HG03460 (cell line): ENCODE measurements at regions not wholly inside any gene's neighbourhood (a gene's known extent, or its start where the extent isn't known, plus 50 kb on each side); places are given as distances from the start of the nearest gene placed in this dataset.

Source experiments
- ATAC-seq: cut with Tn5 transposase; IDR thresholded peaks from one replicate; pipeline ENCODE4 v1.9.1; 2021; ENCODE audit not compliant: unreplicated experiment

DNA sequence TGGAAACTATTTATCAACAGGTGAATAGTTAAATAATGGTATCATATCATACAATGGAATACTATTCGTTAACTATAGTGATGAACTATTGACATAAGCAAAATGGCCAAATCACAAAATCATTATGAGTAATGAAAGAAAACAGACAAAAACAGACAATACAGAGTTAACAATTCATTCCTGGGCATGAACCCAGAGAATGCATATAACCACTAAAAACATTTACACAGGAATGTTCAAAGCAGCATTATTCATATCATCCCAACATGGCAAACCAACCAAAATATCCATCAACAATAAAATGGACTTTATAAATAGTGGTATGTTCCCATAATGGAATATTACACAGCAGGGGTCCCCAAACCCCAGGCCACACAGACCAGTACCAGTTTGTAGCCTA lies 131.2 kb upstream of the CYP1B1 start:
- no peak for ATAC-seq

DNA sequence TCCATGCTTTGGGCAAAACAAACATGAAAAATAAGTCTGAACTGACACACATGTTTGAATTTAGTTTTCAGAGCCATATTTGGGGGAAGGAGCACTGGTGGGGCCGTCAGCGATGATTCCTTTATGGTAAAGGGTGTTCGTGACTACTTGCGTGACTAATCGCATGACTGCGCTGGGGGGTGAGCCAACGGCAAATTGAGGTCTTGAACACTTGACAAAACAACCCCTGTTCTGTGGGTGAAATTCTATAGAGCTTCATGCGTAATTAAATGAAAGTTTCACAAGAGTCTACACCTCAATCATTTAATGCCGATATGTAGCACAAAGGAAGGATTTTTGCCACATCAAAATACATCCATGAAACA lies 127.5 kb upstream of the CYP1B1 start:
- ATAC-seq = no peak

DNA sequence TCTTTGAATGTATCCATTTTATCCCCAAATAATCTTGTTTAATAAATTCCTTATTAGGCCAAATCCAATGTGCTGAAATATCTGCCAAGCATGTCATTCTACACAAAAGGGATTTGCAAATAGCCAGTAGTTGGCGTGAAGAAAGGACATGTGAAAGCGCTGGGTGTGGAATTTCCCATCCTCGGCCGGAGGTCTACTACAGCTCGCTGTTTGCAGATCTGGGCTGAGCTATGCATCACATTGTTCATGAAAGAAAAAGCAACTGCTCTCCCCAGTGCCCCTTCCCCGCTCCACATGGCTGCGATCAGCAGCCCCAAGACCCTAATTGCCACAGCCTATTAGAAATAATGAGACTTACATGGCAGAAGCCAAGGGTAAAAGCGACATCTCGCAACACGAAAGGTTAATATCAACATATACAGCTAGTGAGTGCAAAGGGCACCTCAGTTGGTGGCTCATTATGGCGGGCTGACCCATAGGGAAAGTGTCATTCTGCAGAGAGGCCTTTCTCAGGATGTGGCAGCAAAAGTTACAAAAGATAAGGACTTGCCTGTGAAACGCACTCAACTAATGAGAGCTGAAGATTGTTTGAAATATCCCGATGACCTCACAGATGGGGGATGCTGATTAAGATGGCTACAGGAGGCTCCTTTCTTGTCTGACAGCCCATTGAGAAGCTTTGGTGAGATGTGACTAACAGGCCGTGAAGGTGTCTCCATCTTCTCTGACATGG lies 126.9 kb upstream of the CYP1B1 start:
- no peak for ATAC-seq

DNA sequence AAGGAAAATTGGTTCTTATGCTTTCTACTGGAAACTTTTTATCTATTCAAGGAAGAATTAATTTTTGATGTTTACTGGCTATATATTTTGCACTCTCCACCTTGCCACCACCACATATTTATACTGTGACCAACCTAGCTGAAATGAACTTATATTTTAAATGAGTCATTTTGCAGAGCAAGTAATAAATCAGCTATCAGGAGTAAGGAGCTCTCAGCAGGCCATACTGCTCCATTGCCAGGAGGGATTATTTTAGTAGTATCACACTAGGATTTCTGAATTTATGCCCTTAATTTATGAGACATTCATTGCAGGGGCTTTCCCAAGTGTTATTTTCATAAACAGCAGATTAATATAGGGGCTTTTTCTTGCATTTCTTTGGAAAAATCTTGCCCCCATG lies 125.8 kb upstream of the CYP1B1 start:
- ATAC-seq = no peak

DNA sequence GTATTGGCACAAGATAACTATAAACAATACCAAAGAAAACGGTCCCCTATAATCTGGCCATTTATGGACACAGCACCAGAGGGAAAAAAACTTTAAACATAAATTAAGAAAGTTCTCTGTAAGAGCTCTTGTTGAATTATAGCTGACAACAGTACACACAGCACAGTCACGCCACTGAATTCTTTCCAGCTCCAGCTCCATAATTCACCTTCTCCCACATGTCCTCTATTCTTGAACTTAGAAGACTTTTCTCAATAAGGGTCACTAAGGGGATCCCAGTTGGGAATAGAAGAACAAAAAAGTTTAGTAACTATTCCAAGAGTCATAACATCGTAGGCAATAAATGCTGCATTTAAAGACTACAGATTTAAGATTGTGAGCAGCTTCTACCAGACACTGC lies 124.6 kb upstream of the CYP1B1 start:
- no peak for ATAC-seq

DNA sequence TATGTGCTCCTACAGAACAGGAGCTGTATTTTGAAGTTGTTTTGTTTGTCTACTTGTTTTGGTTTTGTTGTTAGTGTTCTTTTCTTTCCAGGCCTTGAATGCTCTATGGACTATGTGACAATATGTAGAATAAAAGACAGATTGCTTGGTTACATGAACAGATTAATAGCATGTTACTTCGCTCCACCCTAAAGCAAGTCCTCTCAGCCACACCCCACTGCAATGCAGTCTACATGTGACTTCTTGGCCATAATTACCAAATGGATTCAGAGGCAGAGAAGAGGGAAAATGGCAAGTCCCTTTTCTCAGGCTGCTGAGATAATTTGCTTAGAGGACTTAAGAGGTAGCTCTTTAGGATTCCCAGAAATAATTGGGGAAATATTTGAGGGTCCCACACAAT lies 123.2 kb upstream of the CYP1B1 start:
- ATAC-seq = no peak

DNA sequence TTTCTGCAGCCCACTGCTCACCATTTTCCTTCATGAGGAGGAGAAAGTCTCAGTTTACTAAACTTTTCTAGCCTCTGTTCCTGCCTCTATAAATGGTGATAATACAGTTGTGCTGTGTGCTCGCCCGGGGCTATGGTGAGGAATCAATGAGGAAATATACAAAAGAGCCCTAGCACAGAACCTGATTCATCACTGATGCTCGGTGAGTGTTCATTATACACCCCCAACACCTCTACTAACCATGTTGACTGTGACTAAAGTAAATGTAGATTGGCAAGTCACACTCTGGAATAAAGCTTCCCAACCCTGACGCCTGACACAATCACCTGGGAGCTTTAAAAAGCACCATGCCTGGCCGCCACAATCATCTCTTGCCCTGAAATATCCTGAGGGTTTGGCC lies 118.8 kb upstream of the CYP1B1 start:
- ATAC-seq = no peak

DNA sequence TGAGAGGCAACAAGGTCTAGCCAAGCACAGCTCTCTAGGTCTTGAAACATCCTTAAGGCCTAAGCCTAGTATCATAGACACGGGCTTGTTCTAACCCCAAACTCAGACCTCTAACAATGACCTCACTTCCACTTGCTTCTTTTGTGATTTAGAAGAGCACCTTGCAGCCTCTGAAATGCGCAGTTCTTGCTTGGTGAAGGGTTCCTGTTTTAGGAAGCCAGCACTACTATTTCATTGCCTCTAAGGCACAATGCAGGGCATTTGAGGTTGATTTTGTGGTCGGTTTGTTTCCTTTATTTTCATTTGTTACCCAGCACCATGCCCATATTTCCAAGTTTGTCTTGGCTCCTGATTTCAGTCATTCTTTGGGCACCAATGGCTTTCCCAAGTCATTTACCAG lies 117.0 kb upstream of the CYP1B1 start:
- no peak for ATAC-seq

DNA sequence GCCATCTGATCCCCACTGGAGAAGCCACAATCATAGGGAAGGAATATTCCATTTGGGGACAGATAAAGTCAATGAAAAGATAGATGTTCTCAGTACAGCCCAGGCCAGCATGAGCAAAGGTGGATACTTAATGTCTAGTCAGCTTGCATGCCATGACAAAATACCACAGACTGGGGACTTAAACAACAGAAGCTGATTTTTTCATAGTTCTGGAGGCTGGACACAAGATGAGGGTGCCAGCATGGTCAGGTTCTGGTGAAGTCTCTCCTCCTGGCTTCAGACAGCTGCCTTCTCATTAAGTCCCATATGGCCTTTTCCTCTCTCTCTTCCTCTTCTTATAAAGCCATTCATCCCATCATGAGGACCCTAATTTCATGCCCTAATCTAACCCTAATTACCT lies 116.1 kb upstream of the CYP1B1 start:
- no peak for ATAC-seq

DNA sequence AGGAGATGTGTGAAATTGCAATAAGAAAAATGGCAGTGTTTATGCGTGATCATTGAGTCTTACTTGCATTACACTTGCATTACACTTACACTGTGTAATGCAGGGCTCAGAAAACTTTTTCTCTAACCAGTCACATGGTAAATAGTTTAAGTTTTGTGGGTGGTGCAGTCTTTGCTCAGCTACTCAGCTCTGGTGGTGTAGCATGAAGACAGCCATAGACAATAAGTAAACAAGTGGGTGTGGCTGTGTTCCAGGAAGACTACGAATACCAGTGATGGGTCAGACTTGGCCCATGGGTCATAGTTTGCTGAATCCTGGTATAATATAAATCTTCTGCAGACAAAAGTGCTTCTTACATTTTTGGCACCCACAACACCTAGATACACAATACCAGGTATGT lies 115.6 kb upstream of the CYP1B1 start:
- ATAC-seq = no peak

DNA sequence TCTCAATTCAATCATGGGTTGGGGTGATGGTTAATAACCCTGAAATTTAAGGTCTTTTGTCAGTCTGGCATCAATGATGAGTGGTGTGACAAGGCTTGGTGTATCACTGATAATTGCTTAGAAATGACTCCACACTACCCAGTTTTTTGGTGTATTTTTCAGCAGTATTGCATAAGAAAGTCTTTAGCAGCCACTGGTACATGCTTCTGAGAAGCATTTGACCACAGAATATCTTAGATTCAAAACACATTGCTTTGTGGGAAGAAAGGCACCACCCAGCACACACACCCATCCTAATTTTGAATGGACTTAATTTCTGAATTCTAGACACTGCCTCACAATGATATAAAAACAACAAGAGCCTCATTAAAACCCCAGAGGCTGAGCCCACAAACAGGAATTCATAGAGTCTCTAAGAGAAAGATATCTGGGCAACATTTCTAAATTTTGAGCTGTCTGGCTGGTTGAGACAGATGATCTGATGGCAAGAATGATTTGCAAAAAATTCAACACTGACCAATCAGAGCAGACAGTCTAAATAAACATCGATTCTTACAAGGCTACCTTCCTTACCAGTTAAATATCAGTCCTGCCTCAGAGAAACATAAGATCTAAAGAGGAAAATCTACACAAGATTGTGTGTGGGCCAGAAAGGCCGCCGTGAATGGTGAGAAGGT lies 114.7 kb upstream of the CYP1B1 start:
- ATAC-seq = no peak

DNA sequence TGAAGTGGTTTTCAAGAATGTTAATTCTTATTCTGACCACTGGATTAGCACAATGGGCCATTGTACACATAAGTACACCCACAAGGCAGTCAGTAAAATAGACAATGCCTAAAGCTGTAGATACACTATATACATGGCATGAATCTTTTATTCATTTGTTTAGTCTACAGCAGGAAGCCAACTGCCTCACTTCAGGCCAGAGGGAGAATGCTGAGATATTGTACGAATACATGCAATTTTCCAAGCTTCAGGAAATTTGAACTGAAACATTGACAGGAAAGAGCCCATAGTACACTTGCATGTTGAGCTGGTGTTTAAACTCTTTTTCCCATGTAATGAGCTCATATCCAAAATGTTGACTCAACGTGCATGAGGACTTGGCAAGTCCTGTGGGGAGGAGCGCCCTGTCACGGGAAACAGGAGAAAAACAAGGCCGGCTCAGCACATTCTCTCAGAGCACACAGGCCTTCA lies 111.6 kb upstream of the CYP1B1 start:
- ATAC-seq = no peak

DNA sequence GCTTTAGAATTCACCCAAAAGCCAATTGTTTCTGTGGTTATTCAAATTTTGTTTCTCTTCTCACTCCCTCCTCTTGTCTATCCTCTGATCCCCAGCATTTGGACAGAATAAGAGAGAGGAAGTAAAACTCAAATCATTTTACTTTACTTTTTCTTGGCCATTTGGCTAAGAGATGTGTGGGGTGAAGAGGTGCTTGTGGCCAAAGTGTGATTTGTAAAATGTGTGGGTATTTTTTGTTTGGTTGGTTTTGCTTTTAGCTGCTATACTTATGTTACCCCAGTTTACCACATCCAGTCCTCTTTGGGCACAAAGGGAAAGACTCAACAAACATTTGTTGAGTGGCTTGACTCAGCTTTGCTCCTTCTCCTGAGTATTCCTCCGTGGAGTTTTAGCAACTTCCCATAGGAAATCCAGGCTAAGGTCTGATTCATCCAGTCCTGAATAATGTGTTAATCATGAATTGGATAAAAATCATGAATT lies 109.1 kb upstream of the CYP1B1 start:
- peak; percentile 97 for ATAC-seq

DNA sequence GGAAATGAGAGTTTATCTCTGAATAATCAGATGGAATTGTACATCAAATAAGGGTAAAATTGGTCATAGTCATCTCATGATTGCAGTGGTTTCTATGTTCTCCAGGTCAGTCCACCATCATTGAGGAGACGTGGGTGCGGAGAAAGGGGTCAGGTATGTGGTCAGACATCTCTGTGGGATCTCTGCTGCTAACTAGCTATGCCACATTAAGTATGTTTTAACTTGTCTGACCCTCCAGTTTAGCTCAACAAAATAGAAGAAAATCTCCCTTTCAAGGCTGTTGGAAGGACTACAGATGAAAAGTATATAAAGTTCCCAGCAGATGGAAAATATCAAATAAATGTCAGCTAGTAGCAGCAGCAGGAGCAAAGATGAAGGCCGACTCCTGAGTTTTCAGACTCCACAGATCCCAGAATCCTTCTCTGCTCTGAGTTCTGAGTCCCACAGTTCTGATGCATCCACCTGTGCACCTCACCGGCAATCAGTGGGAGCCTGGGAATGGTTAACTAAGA lies 106.6 kb upstream of the CYP1B1 start:
- no peak for ATAC-seq

DNA sequence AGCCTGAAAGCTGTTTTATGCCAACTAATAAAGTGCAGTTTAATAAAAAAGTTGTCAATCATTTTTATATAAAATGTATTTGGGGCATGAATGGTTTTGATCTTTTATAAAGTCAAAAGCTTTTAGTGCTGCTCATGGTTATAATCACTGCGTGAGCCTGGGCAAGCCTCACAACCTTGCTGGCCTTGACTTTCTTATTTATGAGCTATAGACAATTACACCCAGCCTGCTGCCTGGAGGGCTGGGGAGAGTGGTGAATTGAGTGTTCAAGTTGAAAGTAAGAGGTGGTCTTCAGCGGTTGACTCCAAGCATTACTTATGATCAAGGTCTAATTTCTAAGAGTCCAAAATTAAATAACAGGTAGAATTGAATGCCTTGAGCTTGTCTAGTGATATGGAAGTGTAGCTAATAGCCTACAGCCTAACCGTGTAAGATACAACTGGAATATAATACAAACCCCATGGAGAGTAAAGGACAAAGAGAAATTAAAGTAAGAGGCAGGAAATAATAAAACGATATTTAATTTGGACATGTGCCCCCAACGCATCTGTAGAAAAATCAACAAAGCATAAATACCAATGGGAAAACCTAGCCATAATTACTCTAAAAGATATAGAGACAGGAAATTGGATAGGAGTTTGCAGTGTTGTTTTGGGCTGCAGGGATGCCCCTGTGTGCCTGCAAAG lies 106.0 kb upstream of the CYP1B1 start:
- no peak for ATAC-seq

DNA sequence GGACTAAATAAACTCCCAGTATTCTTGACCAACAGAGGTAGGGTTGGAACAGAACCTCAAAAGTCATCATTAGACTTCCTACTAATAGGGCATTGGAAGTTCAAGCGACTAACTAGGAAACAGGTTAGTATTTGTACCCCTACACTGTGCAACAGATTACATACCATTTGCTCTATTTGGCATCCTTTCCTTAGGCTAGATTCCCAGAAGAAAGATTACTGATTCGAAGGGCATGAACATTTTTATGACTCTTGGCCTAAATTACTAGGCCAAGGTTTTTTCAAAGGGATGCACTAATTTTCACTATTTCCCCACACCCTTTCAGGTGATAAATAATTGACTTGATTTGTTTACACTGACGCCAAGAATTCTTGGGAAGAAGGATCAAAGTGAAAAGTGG lies 104.8 kb upstream of the CYP1B1 start:
- no peak for ATAC-seq

DNA sequence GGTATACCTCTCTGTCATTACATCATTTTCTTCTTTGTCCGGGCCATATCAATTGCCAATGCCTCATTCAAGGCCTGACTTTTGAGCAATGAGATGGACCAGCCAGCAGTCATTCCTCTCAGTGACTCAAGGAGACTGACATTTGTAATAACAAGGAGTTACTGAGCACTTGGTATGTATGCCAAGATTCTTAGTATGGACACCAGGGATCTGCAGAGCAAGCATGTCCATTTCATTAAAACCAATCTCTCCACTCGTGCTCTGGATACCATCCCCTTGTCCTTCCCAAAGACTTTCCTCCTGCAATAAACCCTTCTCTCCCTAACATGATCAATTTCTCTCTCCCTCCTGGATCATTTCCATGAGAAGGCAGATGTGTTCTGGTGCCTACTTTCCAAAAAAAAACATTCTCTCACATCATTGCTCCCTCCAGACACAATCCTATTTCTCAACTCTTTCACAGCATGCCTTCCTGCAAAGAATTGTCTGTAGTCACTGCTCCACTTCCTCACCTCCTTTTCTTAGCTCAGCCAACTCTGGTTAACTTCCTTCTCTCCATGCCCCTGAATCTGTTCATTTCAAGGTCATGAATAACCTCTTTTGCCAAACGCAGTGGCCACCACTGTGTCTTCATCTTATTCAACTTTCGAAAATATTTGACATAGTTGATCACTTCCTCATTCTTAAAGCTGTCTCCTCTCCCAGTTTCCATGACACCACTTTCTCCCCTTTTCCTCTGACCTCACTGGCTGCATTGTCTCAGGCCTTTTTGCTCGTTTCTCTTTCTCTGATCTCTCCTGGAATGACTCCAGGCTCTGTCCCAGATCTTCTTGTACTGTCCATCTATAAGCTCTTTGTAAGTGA lies 102.8 kb upstream of the CYP1B1 start:
- no peak for ATAC-seq

DNA sequence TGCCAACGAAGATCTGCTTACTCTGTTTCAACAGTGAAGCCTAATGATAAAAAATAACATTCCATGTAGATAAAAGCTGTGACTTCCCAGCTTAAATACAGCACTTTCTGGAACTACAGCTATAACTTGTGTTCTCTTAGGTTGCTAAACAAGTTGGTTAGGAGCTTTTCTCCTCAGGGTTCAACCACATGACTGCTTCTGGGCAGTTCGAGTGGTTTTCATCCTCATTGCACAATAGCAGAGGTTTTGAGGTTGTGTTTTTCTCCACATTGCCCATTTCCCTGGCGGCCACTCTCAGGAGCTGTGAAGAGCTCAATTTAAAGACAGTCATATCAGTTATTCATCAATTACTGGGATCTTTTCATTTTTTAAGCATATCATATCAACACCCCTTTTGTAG lies 102.2 kb upstream of the CYP1B1 start:
- ATAC-seq = no peak

DNA sequence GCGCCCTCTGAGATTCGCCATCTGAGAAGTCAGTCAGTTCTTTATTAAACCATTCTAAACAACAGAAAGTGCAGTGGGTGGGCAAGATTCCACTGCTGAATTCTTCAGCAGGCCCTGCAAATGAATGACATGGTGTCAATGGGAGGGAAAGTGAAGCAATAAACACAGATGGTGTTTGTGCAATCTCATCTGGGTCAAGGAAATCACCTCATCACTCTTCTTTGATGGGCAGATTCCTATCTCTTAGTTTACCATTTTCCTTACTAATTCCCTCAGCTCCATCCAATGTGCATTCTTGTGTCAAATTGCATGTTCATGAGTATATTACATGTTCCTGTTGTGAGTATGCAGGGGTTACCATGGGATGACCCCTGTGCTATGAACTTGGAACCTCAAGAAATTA lies 100.7 kb upstream of the CYP1B1 start:
- no peak for ATAC-seq

DNA sequence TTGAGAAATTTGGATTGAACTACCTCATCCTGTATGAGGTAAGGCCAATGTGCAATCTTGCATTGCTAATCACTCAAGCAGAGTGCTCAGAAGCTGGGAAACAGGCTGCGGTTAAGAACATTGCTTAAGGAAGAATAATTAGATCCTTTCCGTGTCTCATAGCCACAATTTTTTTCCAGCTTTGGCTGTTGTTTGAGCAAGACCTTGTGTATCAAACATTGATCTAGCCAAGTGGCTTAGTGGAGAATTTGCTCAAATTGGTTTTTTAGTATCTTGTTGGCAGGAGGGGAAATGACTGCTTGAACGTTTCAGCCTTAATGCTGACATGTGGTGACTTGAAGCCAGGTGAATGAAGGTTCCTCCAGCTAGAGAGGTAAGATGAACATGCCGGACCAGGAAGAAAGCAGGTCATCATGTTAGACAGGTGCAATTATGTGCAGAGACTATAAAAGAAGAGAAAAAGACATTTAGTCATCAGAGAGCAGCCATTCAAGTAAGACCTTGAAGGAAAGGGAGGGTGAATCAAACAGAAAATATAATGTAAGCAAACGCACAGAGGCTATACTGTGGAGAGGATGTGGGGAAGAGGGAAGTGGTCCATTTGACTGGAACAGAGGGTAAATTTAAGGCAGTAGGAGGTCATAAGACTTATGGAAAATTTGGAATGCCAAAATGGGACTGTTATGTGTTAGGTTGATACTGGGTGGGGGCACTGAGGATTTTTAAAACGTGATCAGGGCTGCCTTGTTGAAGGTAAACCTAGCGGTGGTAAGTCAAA lies 98.9 kb upstream of the CYP1B1 start:
- no peak for ATAC-seq
